Ishikawa (cell line): ENCODE measurements at regions not wholly inside any gene's neighbourhood (a gene's known extent, or its start where the extent isn't known, plus 50 kb on each side); places are given as distances from the start of the nearest gene placed in this dataset.

Source experiments
- CEBPB ChIP-seq: IDR thresholded peaks from 2 replicates; pipeline ENCODE4 v1.6.1; 2012
- CREB1 ChIP-seq: IDR thresholded peaks from 2 replicates; pipeline ENCODE4 v1.6.1; 2012; ENCODE audit warnings: low read depth
- NFIC ChIP-seq: IDR thresholded peaks from 2 replicates; pipeline ENCODE4 v1.6.1; 2012
- RAD21 ChIP-seq: IDR thresholded peaks from 2 replicates; pipeline ENCODE4 v1.6.1; 2012; ENCODE audit warnings: low read depth
- TAF1 ChIP-seq: IDR thresholded peaks from 2 replicates; pipeline ENCODE4 v1.6.1; 2012; ENCODE audit warnings: low read depth, mild to moderate bottlenecking
- TCF12 ChIP-seq: IDR thresholded peaks from 2 replicates; pipeline ENCODE4 v1.6.1; 2012; ENCODE audit warnings: low read depth
- ZBTB7A ChIP-seq: IDR thresholded peaks from 2 replicates; pipeline ENCODE4 v1.6.1; 2012; ENCODE audit warnings: low read depth
- TF ChIP-seq, protein P1 (sequence below): IDR thresholded peaks from 2 replicates; pipeline ENCODE4 v1.6.1; 2012

DNA sequence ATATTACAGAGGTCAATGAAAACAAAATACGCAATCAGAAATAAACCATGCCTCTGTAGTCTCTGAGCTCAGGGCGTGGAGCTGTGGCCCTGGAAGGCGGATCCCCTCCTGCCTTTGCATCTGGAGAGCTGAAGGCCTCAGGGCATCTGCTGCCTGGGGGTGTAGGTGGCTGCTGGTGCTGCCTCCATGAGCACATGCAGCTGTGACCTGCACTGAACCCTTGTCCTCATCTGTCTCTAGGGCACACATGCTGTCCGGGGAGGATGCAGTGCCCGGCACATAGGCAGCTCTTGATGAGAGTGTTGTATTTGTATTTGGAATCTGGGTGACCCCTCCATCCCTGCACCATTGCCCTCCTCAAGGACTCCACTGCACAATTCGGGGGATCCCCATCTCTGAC lies 185.7 kb downstream of the TEX29 start:
- TF ChIP-seq TAF1 (no peak), CREB1 (no peak), ZBTB7A (no peak), RAD21 (no peak), NFIC (no peak), TCF12 (no peak), CEBPB (no peak)
- TF ChIP-seq, protein P1, sequence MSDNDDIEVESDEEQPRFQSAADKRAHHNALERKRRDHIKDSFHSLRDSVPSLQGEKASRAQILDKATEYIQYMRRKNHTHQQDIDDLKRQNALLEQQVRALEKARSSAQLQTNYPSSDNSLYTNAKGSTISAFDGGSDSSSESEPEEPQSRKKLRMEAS: no peak
